C4-2B (cell line): ENCODE measurements at regions not wholly inside any gene's neighbourhood (a gene's known extent, or its start where the extent isn't known, plus 50 kb on each side); places are given as distances from the start of the nearest gene placed in this dataset.

ENCODE experiments used
- CTCF ChIP-seq: fragments of 450-650 bp; conservative IDR thresholded peaks from 2 replicates; pipeline ENCODE4 v1.5.1; 2017; ENCODE audit warnings: mild to moderate bottlenecking
- ZFX ChIP-seq: fragments of 450-650 bp; IDR thresholded peaks from 2 replicates; pipeline ENCODE4 v1.6.1; 2017

GRCh38 chr1:195501118-195501517 is 1107.1 kb downstream of the KCNT2 start:
- TF ChIP-seq CTCF (no peak), ZFX (no peak)
